Activated naive CD8-positive, alpha-beta T cell treated with anti-CD3 and anti-CD28 coated beads, Interleukin-2, amount 50 U/mL, for 24 hours (primary cell): ENCODE measurements at regions not wholly inside any gene's neighbourhood (a gene's known extent, or its start where the extent isn't known, plus 50 kb on each side); places are given as distances from the start of the nearest gene placed in this dataset.

Experiments used
- ATAC-seq: fragments of 150-1000 bp; cut with Tn5 transposase; one replicate; pipeline ENCODE4 v1.10.0; 2021
- DNase-seq: peaks from one replicate; pipeline ENCODE4 v3.0.0; 2021
- H3K27ac Mint-ChIP-seq: one replicate; pipeline ENCODE4 v1.8.0; 2021; ENCODE audit warnings: mild to moderate bottlenecking, mixed read lengths
- H3K27me3 Mint-ChIP-seq: one replicate; pipeline ENCODE4 v1.8.0; 2021; ENCODE audit warnings: mixed read lengths
- H3K36me3 Mint-ChIP-seq: one replicate; pipeline ENCODE4 v1.8.0; 2021; ENCODE audit warnings: low read depth, mixed read lengths
- H3K4me1 Mint-ChIP-seq: one replicate; pipeline ENCODE4 v1.8.0; 2021; ENCODE audit warnings: mixed read lengths
- H3K4me3 Mint-ChIP-seq: one replicate; pipeline ENCODE4 v1.8.0; 2021; ENCODE audit warnings: mild to moderate bottlenecking, moderate library complexity, mixed read lengths
- H3K9me3 Mint-ChIP-seq: one replicate; pipeline ENCODE4 v1.8.0; 2021; ENCODE audit warnings: mixed read lengths

GRCh38 chr1:168907786-168908348, 178.9 kb upstream of the DPT start:
- H3K4me3 Mint-ChIP-seq, result no peak overlapping the region
- peaks cover 4% of the 10 kb centered on the region for H3K27me3 Mint-ChIP-seq
- no peak for DNase-seq
- no peaks in the 10 kb centered on the region for H3K9me3 Mint-ChIP-seq
- H3K36me3 Mint-ChIP-seq, result no peaks in the 10 kb centered on the region
- no peak for ATAC-seq
- no peaks in the 10 kb centered on the region for H3K4me1 Mint-ChIP-seq
- no peak overlapping the region for H3K27ac Mint-ChIP-seq

- Mint-ChIP-seq H3K9me3 (no peaks in the 10 kb centered on the region), H3K4me1 (no peaks in the 10 kb centered on the region), H3K36me3 (no peaks in the 10 kb centered on the region), H3K27me3 (peaks cover 2% of the 10 kb centered on the region), H3K4me3 (no peak overlapping the region), H3K27ac (no peak overlapping the region)
- ATAC-seq (no peak), DNase-seq (no peak)
Measured at GRCh38 chr1:168910403-168910802, 181.4 kb upstream of the DPT start.

GRCh38 chr1:168911370-168911769, 182.4 kb upstream of the DPT start:
- ATAC-seq, result no peak
- no peak for DNase-seq
- no peaks in the 10 kb centered on the region for H3K9me3 Mint-ChIP-seq
- no peak overlapping the region for H3K4me3 Mint-ChIP-seq
- no peak overlapping the region for H3K27ac Mint-ChIP-seq
- no peaks in the 10 kb centered on the region for H3K36me3 Mint-ChIP-seq
- H3K27me3 Mint-ChIP-seq, result peaks cover 2% of the 10 kb centered on the region
- H3K4me1 Mint-ChIP-seq, result no peaks in the 10 kb centered on the region

- no peak overlapping the region for H3K27ac Mint-ChIP-seq
- no peaks in the 10 kb centered on the region for H3K9me3 Mint-ChIP-seq
- H3K27me3 Mint-ChIP-seq, result peaks cover 2% of the 10 kb centered on the region
- H3K4me1 Mint-ChIP-seq, result no peaks in the 10 kb centered on the region
- H3K4me3 Mint-ChIP-seq, result no peak overlapping the region
- DNase-seq (no peak), ATAC-seq (no peak)
- no peaks in the 10 kb centered on the region for H3K36me3 Mint-ChIP-seq
Measured at GRCh38 chr1:168913711-168914463, 184.9 kb upstream of the DPT start.

- ATAC-seq (no peak), DNase-seq (no peak)
- no peaks in the 10 kb centered on the region for H3K36me3 Mint-ChIP-seq
- H3K27ac Mint-ChIP-seq, result no peak overlapping the region
- no peak overlapping the region for H3K4me3 Mint-ChIP-seq
- no peaks in the 10 kb centered on the region for H3K9me3 Mint-ChIP-seq
- no peaks in the 10 kb centered on the region for H3K27me3 Mint-ChIP-seq
- peaks cover 5% of the 10 kb centered on the region for H3K4me1 Mint-ChIP-seq
Measured at GRCh38 chr1:168917309-168917708, 188.3 kb upstream of the DPT start.

- no peak overlapping the region for H3K4me3 Mint-ChIP-seq
- H3K4me1 Mint-ChIP-seq, result peaks cover 5% of the 10 kb centered on the region
- ATAC-seq (no peak), DNase-seq (no peak)
- no peak overlapping the region for H3K27ac Mint-ChIP-seq
- H3K36me3 Mint-ChIP-seq, result no peaks in the 10 kb centered on the region
- no peaks in the 10 kb centered on the region for H3K27me3 Mint-ChIP-seq
- H3K9me3 Mint-ChIP-seq, result no peaks in the 10 kb centered on the region
Measured at GRCh38 chr1:168917796-168918195, 188.7 kb upstream of the ATP1B1 start.

GRCh38 chr1:168918860-168919741, 187.4 kb upstream of the ATP1B1 start:
- H3K36me3 Mint-ChIP-seq, result no peaks in the 10 kb centered on the region

GRCh38 chr1:168920456-168921094, 185.9 kb upstream of the ATP1B1 start:
- Mint-ChIP-seq H3K27ac (no peak overlapping the region), H3K27me3 (no peaks in the 10 kb centered on the region), H3K4me1 (peaks cover 5% of the 10 kb centered on the region), H3K4me3 (no peak overlapping the region), H3K36me3 (no peaks in the 10 kb centered on the region), H3K9me3 (no peaks in the 10 kb centered on the region)
- no peak for ATAC-seq
- DNase-seq, result no peak

More at GRCh38 chr1:168918860-168919741, 187.4 kb upstream of the ATP1B1 start:
- H3K4me3 Mint-ChIP-seq, result no peak overlapping the region
- H3K27me3 Mint-ChIP-seq, result no peaks in the 10 kb centered on the region
- no peak for ATAC-seq
- H3K4me1 Mint-ChIP-seq, result peaks cover 5% of the 10 kb centered on the region
- H3K9me3 Mint-ChIP-seq, result no peaks in the 10 kb centered on the region
- DNase-seq, result no peak
- H3K27ac Mint-ChIP-seq, result no peak overlapping the region

- no peaks in the 10 kb centered on the region for H3K27me3 Mint-ChIP-seq
- DNase-seq (no peak), ATAC-seq (no peak)
- H3K4me3 Mint-ChIP-seq, result no peak overlapping the region
- no peaks in the 10 kb centered on the region for H3K36me3 Mint-ChIP-seq
- peaks cover 5% of the 10 kb centered on the region for H3K4me1 Mint-ChIP-seq
- no peaks in the 10 kb centered on the region for H3K9me3 Mint-ChIP-seq
- no peak overlapping the region for H3K27ac Mint-ChIP-seq
Measured at GRCh38 chr1:168921629-168922028, 184.9 kb upstream of the ATP1B1 start.

GRCh38 chr1:168923521-168924136, 182.9 kb upstream of the ATP1B1 start:
- no peaks in the 10 kb centered on the region for H3K27me3 Mint-ChIP-seq

GRCh38 chr1:168924976-168925375, 181.5 kb upstream of the ATP1B1 start:
- DNase-seq (no peak), ATAC-seq (no peak)
- Mint-ChIP-seq H3K27ac (no peak overlapping the region), H3K9me3 (peaks cover 4% of the 10 kb centered on the region), H3K4me3 (no peak overlapping the region), H3K36me3 (no peaks in the 10 kb centered on the region), H3K4me1 (peaks cover 5% of the 10 kb centered on the region), H3K27me3 (peaks cover 10% of the 10 kb centered on the region)

More at GRCh38 chr1:168923521-168924136, 182.9 kb upstream of the ATP1B1 start:
- Mint-ChIP-seq H3K4me3 (no peak overlapping the region), H3K36me3 (no peaks in the 10 kb centered on the region), H3K4me1 (peaks cover 5% of the 10 kb centered on the region), H3K27ac (no peak overlapping the region), H3K9me3 (no peaks in the 10 kb centered on the region)
- ATAC-seq, result no peak
- DNase-seq, result no peak

GRCh38 chr1:168926236-168926635, 180.3 kb upstream of the ATP1B1 start:
- no peak overlapping the region for H3K27ac Mint-ChIP-seq
- no peak overlapping the region for H3K4me3 Mint-ChIP-seq
- peaks cover 5% of the 10 kb centered on the region for H3K4me1 Mint-ChIP-seq
- peaks cover 12% of the 10 kb centered on the region for H3K27me3 Mint-ChIP-seq
- H3K9me3 Mint-ChIP-seq, result peaks cover 4% of the 10 kb centered on the region
- no peaks in the 10 kb centered on the region for H3K36me3 Mint-ChIP-seq
- no peak for DNase-seq
- ATAC-seq, result no peak

- Mint-ChIP-seq H3K27ac (no peak overlapping the region), H3K9me3 (peaks cover 4% of the 10 kb centered on the region), H3K36me3 (no peaks in the 10 kb centered on the region), H3K4me1 (no peaks in the 10 kb centered on the region), H3K27me3 (peaks cover 18% of the 10 kb centered on the region), H3K4me3 (no peak overlapping the region)
- no peak for DNase-seq
- ATAC-seq, result no peak
Measured at GRCh38 chr1:168932539-168932938, 174.0 kb upstream of the ATP1B1 start.

- H3K4me3 Mint-ChIP-seq, result no peak overlapping the region
- H3K27me3 Mint-ChIP-seq, result peaks cover 18% of the 10 kb centered on the region
- no peak overlapping the region for H3K27ac Mint-ChIP-seq
- H3K9me3 Mint-ChIP-seq, result peaks cover 4% of the 10 kb centered on the region
- ATAC-seq (no peak), DNase-seq (no peak)
- H3K36me3 Mint-ChIP-seq, result no peaks in the 10 kb centered on the region
- H3K4me1 Mint-ChIP-seq, result no peaks in the 10 kb centered on the region
Measured at GRCh38 chr1:168933141-168933805, 173.2 kb upstream of the ATP1B1 start.
